Fibroblast of lung (primary cell): ENCODE measurements at regions not wholly inside any gene's neighbourhood (a gene's known extent, or its start where the extent isn't known, plus 50 kb on each side); places are given as distances from the start of the nearest gene placed in this dataset.

Source experiments
- EZH2 ChIP-seq: IDR thresholded peaks from 2 replicates; pipeline ENCODE4 v1.5.1; 2012; ENCODE audit warnings: low read length, control low read depth, mild to moderate bottlenecking; ENCODE audit errors: missing control alignments
- TF ChIP-seq, protein P1 (sequence below), 2 donors: IDR thresholded peaks in 1 of 2; conservative IDR thresholded peaks in 1 of 2; 1 replicate in 1 of 2; 2 replicates in 1 of 2; pipeline ENCODE4 v1.5.1; 2011 to 2012; ENCODE audit warnings: low read length in 2 of 2, control low read depth in 1 of 2, inconsistent platforms in 1 of 2, low read depth in 1 of 2, mild to moderate bottlenecking in 1 of 2

DNA sequence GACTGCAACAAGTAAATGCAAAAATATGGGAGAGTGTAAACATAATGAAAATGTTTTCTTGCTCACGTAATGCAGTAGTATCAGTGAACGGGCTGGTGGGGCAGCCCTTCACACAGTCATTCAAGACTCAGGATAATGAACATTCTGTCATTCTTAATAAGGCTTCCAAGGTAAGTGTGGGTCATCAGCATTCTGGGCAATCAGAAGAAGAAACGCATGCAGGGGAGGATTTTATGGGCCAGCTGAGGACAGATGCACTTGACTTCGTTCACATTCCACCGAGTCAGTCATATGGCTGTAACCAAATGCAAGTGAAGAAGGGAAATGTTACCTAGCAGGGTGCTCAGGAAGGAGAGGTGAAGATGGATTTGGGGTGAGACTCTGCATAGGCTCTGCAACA, 68.0 kb upstream of the MAP9 start:
- TF ChIP-seq, protein P1, sequence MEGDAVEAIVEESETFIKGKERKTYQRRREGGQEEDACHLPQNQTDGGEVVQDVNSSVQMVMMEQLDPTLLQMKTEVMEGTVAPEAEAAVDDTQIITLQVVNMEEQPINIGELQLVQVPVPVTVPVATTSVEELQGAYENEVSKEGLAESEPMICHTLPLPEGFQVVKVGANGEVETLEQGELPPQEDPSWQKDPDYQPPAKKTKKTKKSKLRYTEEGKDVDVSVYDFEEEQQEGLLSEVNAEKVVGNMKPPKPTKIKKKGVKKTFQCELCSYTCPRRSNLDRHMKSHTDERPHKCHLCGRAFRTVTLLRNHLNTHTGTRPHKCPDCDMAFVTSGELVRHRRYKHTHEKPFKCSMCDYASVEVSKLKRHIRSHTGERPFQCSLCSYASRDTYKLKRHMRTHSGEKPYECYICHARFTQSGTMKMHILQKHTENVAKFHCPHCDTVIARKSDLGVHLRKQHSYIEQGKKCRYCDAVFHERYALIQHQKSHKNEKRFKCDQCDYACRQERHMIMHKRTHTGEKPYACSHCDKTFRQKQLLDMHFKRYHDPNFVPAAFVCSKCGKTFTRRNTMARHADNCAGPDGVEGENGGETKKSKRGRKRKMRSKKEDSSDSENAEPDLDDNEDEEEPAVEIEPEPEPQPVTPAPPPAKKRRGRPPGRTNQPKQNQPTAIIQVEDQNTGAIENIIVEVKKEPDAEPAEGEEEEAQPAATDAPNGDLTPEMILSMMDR (conservative IDR thresholded peaks at IDR 0.05 in 1 of 2, IDR thresholded peaks at IDR 0.05 in 1 of 2; ENCODE audit: low read depth in 1 of 2, low read length in 2 of 2): no peak
- no peak for TF ChIP-seq EZH2
